Subcutaneous abdominal adipose tissue (tissue), 5 donors: ENCODE measurements at regions not wholly inside any gene's neighbourhood (a gene's known extent, or its start where the extent isn't known, plus 50 kb on each side); places are given as distances from the start of the nearest gene placed in this dataset.

Experiments used
- H3K27ac ChIP-seq: one replicate; pipeline ENCODE4 v1.7.0; 2013; ENCODE audit warnings: low read depth, mild to moderate bottlenecking, inconsistent platforms, low read length, moderate library complexity
- H3K27me3 ChIP-seq, 5 donors: one replicate each; pipeline ENCODE4 v1.7.0; 2013; ENCODE audit warnings: low read length in 5 of 5, inconsistent platforms in 1 of 5; ENCODE audit not compliant: control insufficient read depth in 5 of 5, insufficient read depth in 4 of 5
- H3K36me3 ChIP-seq, 5 donors: one replicate each; pipeline ENCODE4 v1.7.0; 2013; ENCODE audit warnings: low read length in 5 of 5; ENCODE audit not compliant: control insufficient read depth in 5 of 5, insufficient read depth in 5 of 5
- H3K4me1 ChIP-seq, 5 donors: one replicate each; pipeline ENCODE4 v1.7.0; 2013; ENCODE audit warnings: low read length in 5 of 5, mild to moderate bottlenecking in 3 of 5, moderate library complexity in 1 of 5; ENCODE audit not compliant: control insufficient read depth in 5 of 5, insufficient read depth in 5 of 5
- H3K4me3 ChIP-seq, 5 donors: one replicate each; pipeline ENCODE4 v1.7.0; 2013; ENCODE audit warnings: low read length in 5 of 5, low read depth in 1 of 5
- H3K9ac ChIP-seq, 5 donors: one replicate each; pipeline ENCODE4 v1.7.0; 2013; ENCODE audit warnings: low read length in 5 of 5, mild to moderate bottlenecking in 4 of 5, moderate library complexity in 3 of 5
- H3K9me3 ChIP-seq, 5 donors: one replicate each; pipeline ENCODE4 v1.7.0; 2013; ENCODE audit warnings: low read length in 5 of 5; ENCODE audit not compliant: control insufficient read depth in 5 of 5
- donor health status: healthy.
- donor health status: healthy.
- donor health status: healthy.
- donor health status: healthy.
- donor health status: healthy.

GRCh38 chr12:131487388-131488124, 223.3 kb upstream of the SFSWAP start:
- H3K4me1 ChIP-seq, result peaks cover 0 to 11% (median 6%) of the 10 kb centered on the region in 5 donors
- no peak overlapping the region for H3K9ac ChIP-seq
- H3K9me3 ChIP-seq, result no peaks in the 10 kb centered on the region
- no peak overlapping the region for H3K27ac ChIP-seq
- H3K36me3 ChIP-seq, result no peaks in the 10 kb centered on the region
- no peak overlapping the region for H3K4me3 ChIP-seq
- peaks cover 0 to 6% (median 3%) of the 10 kb centered on the region in 5 donors for H3K27me3 ChIP-seq

GRCh38 chr12:131489718-131490117, 221.2 kb upstream of the SFSWAP start:
- no peak overlapping the region for H3K27ac ChIP-seq
- no peak overlapping the region for H3K9ac ChIP-seq
- H3K27me3 ChIP-seq, result peaks cover 0 to 3% (median 0%) of the 10 kb centered on the region in 5 donors
- no peaks in the 10 kb centered on the region for H3K9me3 ChIP-seq
- no peak overlapping the region for H3K4me3 ChIP-seq
- peaks cover 0 to 11% (median 6%) of the 10 kb centered on the region in 5 donors for H3K4me1 ChIP-seq
- no peaks in the 10 kb centered on the region for H3K36me3 ChIP-seq

GRCh38 chr12:131491155-131491554, 219.7 kb upstream of the SFSWAP start:
- H3K9me3 ChIP-seq, result no peaks in the 10 kb centered on the region
- no peak overlapping the region for H3K4me3 ChIP-seq
- no peaks in the 10 kb centered on the region for H3K36me3 ChIP-seq
- H3K4me1 ChIP-seq, result peaks cover 0 to 11% (median 6%) of the 10 kb centered on the region in 5 donors
- H3K9ac ChIP-seq, result no peak overlapping the region
- peaks cover 0 to 6% (median 0%) of the 10 kb centered on the region in 5 donors for H3K27me3 ChIP-seq
- H3K27ac ChIP-seq, result no peak overlapping the region

- Histone ChIP-seq H3K36me3 (no peaks in the 10 kb centered on the region), H3K27me3 (peaks cover 0 to 6% (median 0%) of the 10 kb centered on the region in 5 donors), H3K9me3 (no peaks in the 10 kb centered on the region), H3K27ac (no peak overlapping the region), H3K9ac (no peak overlapping the region), H3K4me3 (no peak overlapping the region), H3K4me1 (peaks cover 0 to 11% (median 6%) of the 10 kb centered on the region in 5 donors)
Measured at GRCh38 chr12:131491916-131492490, 218.9 kb upstream of the SFSWAP start.

GRCh38 chr12:131493068-131493826, 217.6 kb upstream of the SFSWAP start:
- no peak overlapping the region for H3K4me3 ChIP-seq
- H3K9me3 ChIP-seq, result no peaks in the 10 kb centered on the region
- no peaks in the 10 kb centered on the region for H3K36me3 ChIP-seq
- no peak overlapping the region for H3K27ac ChIP-seq
- peaks cover 0 to 6% (median 0%) of the 10 kb centered on the region in 5 donors for H3K27me3 ChIP-seq
- H3K4me1 ChIP-seq, result peaks cover 0 to 1% (median 0%) of the 10 kb centered on the region in 5 donors
- no peak overlapping the region for H3K9ac ChIP-seq

GRCh38 chr12:131494216-131494615, 216.7 kb upstream of the SFSWAP start:
- Histone ChIP-seq H3K4me1 (peaks cover 0 to 8% (median 2%) of the 10 kb centered on the region in 5 donors), H3K36me3 (no peaks in the 10 kb centered on the region), H3K4me3 (no peak overlapping the region), H3K27ac (no peak overlapping the region), H3K9ac (no peak overlapping the region), H3K9me3 (no peaks in the 10 kb centered on the region), H3K27me3 (peaks cover 0 to 6% (median 0%) of the 10 kb centered on the region in 5 donors)

- Histone ChIP-seq H3K4me3 (no peak overlapping the region), H3K9ac (no peak overlapping the region), H3K4me1 (peaks cover 0 to 8% (median 3%) of the 10 kb centered on the region in 5 donors), H3K36me3 (no peaks in the 10 kb centered on the region), H3K9me3 (no peaks in the 10 kb centered on the region), H3K27me3 (peaks cover 0 to 6% (median 0%) of the 10 kb centered on the region in 5 donors), H3K27ac (no peak overlapping the region)
Measured at GRCh38 chr12:131494741-131495524, 216.0 kb upstream of the SFSWAP start.

GRCh38 chr12:131497966-131498365, 212.9 kb upstream of the SFSWAP start:
- H3K36me3 ChIP-seq, result no peaks in the 10 kb centered on the region

GRCh38 chr12:131499160-131499863, 211.6 kb upstream of the SFSWAP start:
- peaks cover 0 to 8% (median 3%) of the 10 kb centered on the region in 5 donors for H3K4me1 ChIP-seq
- no peaks in the 10 kb centered on the region for H3K9me3 ChIP-seq
- no peak overlapping the region for H3K9ac ChIP-seq
- peaks cover 0 to 6% (median 0%) of the 10 kb centered on the region in 5 donors for H3K27me3 ChIP-seq
- no peak overlapping the region for H3K4me3 ChIP-seq
- no peaks in the 10 kb centered on the region for H3K36me3 ChIP-seq
- H3K27ac ChIP-seq, result no peak overlapping the region

More at GRCh38 chr12:131497966-131498365, 212.9 kb upstream of the SFSWAP start:
- Histone ChIP-seq H3K27me3 (peaks cover 0 to 6% (median 0%) of the 10 kb centered on the region in 5 donors), H3K27ac (no peak overlapping the region), H3K9ac (no peak overlapping the region), H3K4me3 (no peak overlapping the region), H3K4me1 (peaks cover 0 to 8% (median 3%) of the 10 kb centered on the region in 5 donors), H3K9me3 (no peaks in the 10 kb centered on the region)
